ENCODE measurements at regions not wholly inside any gene's neighbourhood (a gene's known extent, or its start where the extent isn't known, plus 50 kb on each side); places are given as distances from the start of the nearest gene placed in this dataset.
"Not testable (repeated sequence)": the region's sequence is repeated elsewhere in the genome, so short reads cannot be mapped to it uniquely, and the experiment has no call there.

DNA sequence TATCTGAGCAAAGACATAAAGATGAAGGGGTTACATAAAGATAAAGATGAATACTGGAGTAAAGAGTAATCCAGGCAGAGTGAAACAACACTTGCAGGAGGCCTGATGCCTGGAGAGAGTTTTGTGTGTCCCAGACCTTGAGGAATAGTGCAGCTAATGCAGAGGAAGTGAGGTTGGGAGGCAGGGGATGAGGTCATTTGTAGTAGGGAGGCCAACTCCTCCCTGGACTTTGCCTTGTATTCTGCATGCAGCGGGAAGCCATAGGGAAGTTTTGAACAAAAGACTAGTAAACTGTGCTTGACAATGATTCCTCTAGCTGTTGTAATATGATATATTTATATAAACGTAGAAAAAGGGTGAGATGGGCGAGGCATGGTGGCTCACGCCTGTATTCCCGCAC is 356.6 kb downstream of the KCNJ2 start:
- DNase-seq: peak; percentile 23

DNA sequence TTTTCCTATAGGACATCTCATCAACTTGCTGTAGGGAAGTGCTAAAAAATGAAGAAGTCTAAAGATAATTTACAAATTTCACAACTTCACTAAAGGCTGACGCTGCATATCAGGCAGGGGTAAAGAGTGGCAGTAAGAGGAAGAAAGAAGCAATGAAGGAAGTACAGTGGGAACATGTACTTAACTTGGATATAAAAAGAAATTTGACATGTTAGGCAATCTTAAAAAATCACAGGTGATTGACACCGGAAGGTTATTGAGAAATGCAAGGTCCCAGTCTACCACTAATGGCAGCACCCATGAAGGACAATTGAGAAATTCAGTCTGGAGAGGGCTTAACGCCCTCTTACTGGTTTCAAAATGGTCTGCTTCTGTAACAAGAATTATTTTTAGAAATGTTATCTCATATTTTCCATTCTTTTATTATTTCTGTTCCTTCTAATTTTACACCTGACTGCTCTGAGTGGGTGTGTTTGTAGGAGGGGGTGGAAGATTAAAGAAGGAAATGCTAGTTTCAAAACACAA is 358.1 kb downstream of the KCNJ2 start:
- DNase-seq: peak; percentile 89

GRCh38 chr17:70533427-70533826 is 364.1 kb downstream of the KCNJ2 start:
- no peak for DNase-seq

DNA sequence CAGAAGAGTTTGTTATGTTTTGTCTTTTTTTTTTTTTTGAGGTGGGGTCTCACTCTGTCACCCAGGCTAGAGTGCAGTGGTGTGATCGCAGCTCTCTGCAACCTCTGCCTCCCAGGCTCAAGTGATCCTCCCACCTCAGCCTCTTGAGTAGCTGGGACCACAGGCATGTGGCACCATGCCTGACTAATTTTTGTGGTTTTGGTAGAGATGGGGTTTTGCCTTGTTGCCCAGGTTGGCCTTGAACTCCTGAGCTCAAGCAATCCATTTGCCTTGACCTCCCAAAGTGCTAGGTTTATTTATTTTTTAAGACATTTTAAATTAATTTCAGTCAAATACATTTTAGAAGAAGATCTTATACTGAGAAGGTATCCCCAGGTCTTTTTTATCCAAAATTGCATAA is 366.7 kb downstream of the KCNJ2 start:
- no peak for DNase-seq

DNA sequence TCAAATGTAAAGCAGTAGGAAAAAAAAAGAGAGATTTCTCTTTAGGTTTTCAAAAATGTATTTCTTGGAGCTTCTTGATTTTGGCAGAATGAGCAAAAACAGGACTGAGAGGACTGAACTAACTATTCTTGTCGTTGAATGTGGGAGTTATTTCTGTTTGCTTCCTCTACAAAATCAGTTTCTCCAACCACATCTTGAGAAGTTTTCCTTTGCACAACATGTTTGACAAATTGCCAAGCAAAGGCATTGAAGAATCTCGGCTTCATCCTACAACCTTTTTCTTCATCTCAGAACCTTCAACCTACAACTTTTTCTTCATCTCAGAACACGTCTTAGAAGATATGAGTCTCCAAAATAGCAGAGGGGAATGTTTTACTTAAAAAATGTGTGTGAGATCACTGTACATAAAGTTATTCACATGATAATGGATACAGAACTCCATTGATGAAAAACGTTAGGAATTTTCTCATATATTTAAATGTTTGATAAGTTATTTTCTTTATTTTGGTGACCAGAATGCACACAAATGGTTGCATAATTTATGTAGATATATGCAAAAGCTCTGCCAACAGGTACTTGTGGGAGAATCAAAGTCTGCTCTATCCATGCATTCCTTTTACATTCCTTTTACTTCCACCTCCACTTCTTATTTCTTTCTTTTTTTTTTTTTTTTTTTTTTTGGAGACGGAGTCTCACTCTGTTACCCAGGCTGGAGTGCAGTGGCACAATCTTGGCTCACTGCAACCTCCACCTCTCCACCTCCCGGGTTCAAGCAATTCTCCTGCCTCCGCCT is 370.0 kb downstream of the KCNJ2 start:
- DNase-seq: peak; percentile 55

DNA sequence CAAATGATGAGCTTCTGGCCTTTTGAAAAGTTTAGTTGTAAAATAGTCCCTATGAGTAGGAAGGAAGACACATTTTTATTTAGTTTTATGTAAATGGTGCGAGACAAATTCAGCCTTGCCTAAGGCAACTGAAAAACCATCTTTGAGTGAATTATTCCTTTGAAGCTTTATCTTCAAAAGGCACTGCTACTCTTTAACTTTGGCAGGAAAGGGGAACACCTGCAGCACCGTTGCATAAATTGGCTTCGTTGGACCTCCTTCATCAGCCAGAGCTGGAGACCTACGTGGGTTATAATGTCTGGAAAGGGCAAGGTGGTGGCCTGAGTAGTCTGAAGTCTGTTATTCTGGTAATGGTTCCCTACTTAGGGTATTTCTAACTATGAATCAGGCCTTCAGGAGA is 373.5 kb downstream of the KCNJ2 start:
- DNase-seq: no peak

DNA sequence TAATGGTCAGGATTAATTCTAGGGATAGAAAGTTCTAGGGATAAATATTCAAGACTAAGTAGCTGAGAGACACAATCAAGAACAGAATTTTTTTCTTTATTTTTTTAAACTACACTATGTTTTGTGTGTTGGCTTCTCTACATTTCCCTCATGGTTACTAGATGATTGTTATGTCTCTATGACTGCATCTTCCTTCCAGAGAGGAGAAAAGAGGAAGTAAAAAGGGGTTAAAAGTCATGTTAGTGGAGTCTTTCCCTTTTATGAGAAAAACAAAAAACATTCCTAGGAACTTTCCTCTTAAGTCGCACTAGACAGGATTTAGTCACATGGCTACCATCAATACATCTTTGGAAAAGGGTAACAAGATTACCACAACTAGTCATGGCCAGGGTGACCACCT is 375.0 kb downstream of the KCNJ2 start:
- DNase-seq: peak; percentile 70

GRCh38 chr17:70552230-70552981 is 383.1 kb downstream of the KCNJ2 start:
- peak; percentile 74 for DNase-seq

GRCh38 chr17:70552982-70553334 is 383.6 kb downstream of the KCNJ2 start:
- DNase-seq: no peak

DNA sequence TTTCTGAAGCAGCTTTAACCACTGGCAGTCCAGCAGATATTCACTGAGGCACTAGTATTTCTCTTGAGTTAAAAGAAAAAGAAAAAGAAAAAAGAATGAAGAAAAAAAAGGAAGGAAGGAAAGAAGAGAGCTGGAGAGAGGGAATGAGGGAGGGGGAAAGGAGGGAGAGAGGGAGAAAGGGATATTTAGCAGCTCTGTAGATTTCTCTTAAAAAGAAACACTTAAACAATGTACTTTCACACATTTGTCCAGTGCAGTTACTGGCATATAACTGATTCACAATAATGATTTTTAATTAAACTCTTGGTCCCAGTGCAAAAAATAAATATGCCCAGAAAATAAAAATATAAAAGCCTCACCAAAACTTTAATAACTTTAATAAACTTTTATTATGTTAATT is 386.4 kb downstream of the KCNJ2 start:
- DNase-seq: no peak

GRCh38 chr17:70558821-70559220 is 389.5 kb downstream of the KCNJ2 start:
- no peak for DNase-seq

DNA sequence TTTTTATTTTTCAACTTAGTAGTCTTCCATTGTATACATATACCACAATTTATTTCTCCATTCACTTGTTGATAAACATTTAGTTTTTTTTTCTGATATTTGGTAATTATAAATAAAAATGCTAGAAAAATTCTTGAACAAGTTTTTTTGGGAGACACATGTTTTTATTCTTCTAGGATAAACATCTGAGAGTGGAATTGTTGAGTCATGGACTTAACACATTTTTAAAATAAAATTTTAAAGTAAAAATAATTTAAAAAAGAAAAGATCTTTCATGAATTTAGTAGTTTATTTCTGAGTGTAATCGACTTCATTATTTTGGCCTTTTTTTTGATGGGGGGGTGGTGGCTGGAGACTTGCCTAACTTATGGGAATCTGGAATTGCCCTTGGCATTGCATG is 391.1 kb downstream of the KCNJ2 start:
- no peak for DNase-seq

- no peak for DNase-seq
Observed at GRCh38 chr17:70562137-70562536, 392.8 kb downstream of the KCNJ2 start.

DNA sequence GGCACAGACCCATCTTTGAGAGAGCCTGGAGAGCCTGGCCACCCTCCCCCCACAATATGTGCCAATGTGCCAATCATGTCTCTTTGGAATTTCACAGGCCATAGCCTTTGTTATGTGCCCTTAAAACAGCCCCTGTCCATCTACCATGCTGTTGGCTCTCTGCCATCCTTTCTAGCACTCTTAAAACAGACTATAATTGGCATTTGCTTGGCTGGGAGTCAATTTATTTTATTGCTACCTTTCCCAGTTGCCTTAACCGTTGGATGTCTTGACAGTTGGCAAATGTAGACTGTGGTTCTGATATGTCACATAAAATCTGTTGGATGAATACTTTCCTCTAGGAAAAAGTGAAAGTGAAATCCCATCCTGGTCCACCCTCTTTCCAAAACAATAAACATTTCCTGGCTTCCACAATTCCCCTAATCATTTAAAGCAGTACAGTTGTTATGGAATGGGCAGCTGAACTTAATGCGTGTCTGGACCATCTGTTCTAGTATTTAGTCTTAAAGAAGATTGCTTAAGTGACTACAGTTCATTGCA is 394.0 kb downstream of the KCNJ2 start:
- DNase-seq: no peak

- no peak for DNase-seq
Observed at GRCh38 chr17:70564006-70564620, 394.8 kb downstream of the KCNJ2 start.

DNA sequence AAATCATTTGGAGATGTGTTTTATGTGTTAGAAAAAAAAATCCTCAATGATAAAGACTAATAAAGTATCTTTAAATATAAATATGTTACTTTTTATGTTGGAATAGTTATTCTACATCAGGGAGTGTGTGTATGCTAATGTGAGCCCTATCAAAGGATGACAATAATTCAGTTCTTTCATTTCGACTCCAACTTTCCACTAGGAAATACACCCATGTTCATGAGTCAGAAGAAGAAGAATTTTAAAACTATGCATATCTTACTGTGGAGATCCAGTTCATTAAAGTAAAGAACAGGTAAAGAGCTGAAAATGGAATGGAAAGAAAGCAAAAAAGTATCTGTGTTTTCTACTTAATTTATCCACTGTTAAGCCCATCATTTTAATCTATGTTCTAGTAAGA is 399.8 kb downstream of the KCNJ2 start:
- DNase-seq: no peak

DNA sequence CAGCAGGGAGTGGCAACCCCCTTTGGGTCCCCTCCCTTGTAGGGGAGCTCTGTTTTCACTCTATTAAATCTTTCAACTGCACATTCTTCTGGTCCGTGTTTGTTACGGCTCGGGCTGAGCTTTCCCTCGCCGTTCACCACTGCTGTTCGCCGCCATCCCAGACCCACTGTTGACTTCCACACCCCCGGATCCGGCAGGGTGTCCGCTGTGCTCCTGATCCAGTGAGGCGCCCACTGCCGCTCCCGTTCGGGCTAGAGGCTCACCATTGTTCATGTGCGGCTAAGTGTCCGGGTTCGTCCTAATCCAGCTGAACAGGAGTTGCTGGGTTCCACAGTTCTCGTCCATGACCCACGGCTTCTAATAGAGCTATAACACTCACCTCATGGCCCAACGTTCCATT is 408.1 kb downstream of the KCNJ2 start:
- DNase-seq: no peak

- DNase-seq: no peak
Observed at GRCh38 chr17:70581459-70581858, 412.1 kb downstream of the KCNJ2 start.

- DNase-seq: no peak
Observed at GRCh38 chr17:70582777-70583176, 413.4 kb downstream of the KCNJ2 start.

DNA sequence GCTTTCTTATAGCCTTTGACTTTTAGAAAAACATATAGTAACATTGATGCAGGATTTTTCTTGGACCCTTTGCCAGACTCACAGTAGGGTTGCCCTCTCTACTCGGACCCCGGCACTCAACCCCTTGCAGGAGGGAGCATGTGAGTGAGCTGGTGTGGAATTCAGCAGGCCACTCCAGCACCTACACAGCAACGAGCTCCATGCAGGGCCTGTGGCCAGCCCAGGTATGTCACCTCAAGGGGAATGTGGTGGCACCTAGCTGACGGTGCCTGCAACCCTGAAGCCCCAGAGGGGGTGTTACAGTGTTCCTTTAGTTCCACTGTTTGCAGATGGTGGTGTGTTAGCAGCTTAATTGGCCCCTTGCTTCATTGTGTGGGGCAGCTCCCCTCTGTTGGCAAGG is 414.9 kb downstream of the KCNJ2 start:
- DNase-seq: no peak

- DNase-seq: no peak
Observed at GRCh38 chr17:70588003-70588402, 418.7 kb downstream of the KCNJ2 start.

DNA sequence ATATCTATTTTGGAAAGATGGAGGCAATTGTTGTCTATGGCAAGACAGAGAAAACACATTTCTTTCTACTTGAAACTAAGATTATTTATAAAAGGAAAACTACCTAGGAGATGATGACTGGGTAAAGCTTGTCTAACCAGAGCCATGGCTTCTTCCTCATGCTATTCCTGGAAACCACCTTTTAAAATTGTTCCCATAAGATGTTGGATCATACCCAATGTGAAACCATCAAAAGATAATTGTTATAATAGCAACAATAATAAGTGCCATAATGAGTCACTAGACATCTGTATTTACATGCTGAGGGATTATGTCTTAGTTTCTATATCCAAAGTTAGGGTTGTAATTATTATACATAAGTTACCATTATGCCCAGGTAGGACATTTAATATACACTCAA is 428.4 kb downstream of the KCNJ2 start:
- no peak for DNase-seq

- DNase-seq: no peak
Observed at GRCh38 chr17:70599198-70599597, 429.9 kb downstream of the KCNJ2 start.

DNA sequence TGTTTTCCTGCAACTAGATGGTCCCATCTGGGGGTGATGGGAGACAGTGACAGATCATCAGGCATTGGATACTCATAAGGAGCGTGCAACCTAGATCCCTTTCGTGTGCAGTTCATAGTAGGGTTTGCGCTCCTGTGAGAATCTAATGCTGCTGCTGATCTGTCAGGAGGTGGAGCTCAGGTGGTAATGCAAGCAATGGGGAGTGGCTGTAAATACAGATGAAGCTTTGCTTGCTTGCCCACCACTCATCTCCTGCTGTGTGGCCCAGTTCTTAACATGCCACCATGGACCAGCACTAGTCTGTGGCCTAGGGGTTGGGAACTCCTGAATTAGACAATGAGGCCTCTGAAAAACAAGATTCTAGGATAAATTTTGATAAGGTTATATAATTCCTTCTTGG is 430.6 kb downstream of the KCNJ2 start:
- DNase-seq: not testable (repeated sequence)
